NCI-H146 treated with DMSO at 0.1 percent for 48 hours (cell line): ENCODE measurements at regions not wholly inside any gene's neighbourhood (a gene's known extent, or its start where the extent isn't known, plus 50 kb on each side); places are given as distances from the start of the nearest gene placed in this dataset.
"Not testable (repeated sequence)": the region's sequence is repeated elsewhere in the genome, so short reads cannot be mapped to it uniquely, and the experiment has no call there.

Experiments used
- DNase-seq: peaks from one replicate; lab custom pipeline; 2025; ENCODE audit not compliant: unreplicated experiment; lab: John Stamatoyannopoulos, UW

GRCh38 chr1:47491341-47491753 is 53.5 kb downstream of the FOXD2 start:
- no peak for DNase-seq

DNA sequence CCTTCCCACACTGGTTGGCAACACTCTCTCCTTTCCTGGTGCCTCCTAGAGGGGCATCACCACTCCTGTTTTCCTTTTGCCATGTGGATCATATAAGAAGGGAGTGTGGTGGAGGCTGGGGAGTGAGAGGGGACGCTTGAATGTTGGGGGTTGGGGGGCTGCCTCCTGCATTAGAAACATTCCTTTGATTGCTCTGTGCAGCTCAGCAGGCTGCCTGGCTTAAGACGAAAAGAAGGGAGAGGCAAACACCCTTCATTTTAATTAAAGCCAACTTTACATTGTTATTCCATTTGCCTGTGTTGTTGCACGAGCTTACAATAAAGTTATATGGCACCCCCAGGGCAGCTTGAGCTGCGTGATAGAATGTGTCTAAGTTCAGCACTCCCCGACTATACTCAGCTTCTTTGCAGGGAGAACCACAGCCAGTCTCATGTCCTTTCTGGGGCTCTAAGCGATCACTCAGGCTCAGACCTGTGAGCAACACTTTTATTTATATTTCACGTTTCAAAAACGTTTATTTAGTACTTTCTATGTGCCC is 57.4 kb downstream of the FOXD2 start:
- no peak for DNase-seq

DNA sequence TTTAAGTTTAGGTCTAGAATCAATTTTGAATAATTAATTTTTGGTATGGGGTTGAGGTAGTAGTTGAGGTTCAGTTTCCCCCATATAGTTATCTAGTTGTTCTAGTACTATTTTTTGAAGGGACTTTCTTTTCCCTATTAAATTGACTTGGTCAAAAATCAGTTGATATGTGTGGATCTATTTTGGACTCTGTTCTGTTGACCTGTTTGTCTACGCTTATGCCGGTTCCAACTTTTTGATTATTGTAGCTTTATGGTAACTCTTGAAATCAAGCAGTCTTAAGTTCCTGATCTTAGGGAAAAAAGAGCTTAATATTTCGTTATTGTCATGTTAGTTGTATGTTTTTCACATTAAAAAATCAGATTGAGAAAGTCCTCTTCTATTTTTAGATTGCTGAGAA is 60.7 kb downstream of the FOXD2 start:
- no peak for DNase-seq

- DNase-seq, result no peak
These were observed 63.2 kb downstream of the FOXD2 start for GRCh38 chr1:47501069-47501468.

DNA sequence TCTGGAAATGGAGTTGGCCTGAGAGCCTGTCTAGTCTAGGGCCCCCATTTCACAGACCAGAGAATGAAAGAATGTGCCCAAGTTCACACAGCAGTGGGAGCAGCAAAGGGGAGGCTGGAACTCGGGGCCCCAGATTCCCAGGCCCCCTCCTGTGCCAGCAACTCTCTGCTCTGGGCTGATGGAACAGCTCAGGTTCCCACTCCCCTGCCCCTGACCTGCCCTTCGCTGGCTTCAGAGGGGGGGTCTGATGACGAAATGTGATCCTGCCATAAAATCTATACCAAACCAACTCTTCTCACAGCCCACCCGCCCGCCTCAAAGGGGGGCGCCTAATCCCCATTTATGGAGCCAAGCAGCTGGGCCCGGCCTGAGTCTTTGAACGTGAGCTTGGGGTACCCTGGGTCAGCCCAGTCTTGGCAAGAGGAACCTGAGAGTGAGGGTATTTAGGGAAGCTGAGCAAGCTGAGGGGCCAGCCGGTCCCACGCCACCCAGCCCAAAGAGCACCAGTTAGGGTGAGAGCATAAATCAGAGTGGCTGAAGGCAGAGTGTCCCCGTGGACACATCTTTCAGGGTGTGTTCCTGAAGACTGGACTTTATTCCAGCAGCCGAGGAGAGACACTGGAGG is 65.0 kb downstream of the FOXD2 start:
- DNase-seq, result no peak

- DNase-seq, result not testable (repeated sequence)
These were observed 67.0 kb downstream of the FOXD2 start for GRCh38 chr1:47504840-47505239.

- no peak for DNase-seq
These were observed 67.4 kb downstream of the FOXD2 start for GRCh38 chr1:47505267-47505666.

DNA sequence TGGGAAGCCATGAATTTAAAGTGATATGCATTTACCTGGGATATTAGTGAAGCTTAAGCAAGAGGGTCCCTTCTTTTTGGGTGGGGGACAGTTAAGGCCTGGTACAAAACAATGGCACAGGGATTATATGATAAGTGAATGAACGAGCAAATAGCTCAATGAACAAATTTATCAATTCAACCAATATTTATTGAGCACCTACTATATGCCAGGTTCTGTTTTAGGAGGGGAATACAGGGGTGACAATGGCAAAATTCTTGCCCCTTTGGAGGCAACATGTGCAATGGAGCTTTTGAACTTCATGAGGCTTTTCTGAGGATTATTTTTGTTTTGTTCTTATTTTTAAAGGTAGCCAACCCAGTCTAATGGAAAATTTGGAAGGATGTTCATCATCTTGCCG is 68.2 kb downstream of the FOXD2 start:
- DNase-seq, result no peak

- no peak for DNase-seq
These were observed 69.3 kb downstream of the FOXD2 start for GRCh38 chr1:47507144-47507543.

- no peak for DNase-seq
These were observed 70.2 kb downstream of the FOXD2 start for GRCh38 chr1:47507881-47508701.

DNA sequence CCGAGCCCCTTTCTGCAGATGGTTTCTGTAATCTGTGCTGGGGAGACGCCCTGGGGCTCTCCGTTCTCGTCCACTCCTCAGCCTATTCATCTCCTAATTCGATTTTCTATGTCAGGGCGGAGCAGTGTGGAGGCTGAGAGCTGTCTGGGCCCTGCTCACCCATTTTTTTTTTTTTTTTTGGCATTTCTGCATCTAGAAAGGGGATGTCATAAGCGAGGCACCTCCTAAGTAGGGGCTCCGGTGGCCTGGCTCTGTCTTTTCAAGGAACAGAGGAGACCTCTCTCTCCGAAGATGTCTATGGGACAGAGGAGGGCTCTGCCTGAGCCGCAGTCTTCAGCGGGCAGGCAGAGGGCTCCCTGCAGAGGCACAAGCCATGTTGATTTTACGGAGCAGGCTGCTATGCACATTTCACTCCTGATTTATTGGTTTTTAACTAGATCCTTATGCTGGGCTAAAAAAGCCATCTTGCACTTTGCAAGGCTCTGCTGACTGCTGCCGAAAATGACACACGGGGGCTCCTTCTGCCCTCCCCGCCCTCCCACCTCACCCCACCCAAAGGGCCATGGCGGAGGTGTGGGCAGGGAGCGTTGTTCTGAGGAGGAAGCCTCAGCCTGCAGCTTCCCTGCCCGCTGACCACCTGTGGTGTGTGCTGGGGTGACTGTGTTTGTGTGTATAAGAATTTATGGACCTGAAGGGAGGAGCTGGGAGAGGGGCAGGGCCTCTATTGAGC is 71.0 kb downstream of the FOXD2 start:
- DNase-seq, result no peak

DNA sequence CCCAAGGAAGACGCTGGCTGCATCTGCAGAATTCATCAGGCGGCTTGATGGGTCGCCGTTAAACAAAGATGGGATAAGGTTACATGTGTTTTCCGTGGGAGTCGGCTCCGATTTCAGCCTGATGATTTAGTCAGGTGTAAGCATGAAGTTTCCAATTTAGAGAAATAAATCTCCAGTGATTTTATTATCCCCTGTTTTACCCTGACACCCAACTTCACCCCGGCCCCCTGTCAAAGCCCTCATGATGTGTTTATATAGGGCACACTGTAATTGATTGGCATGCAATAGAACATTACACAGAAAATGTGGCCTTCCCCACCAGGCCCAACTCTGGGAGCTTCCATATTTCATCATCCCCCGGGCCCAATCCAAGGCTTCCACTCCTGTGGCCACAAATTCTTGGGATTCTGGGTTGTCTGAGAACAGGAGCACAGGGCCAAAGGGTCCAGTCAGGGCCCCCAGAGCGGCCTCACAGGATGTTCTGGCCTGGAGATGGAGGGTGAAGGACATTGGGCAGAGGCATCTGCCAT is 72.5 kb downstream of the FOXD2 start:
- DNase-seq, result no peak

GRCh38 chr1:47511825-47512224 is 74.0 kb downstream of the FOXD2 start:
- no peak for DNase-seq

DNA sequence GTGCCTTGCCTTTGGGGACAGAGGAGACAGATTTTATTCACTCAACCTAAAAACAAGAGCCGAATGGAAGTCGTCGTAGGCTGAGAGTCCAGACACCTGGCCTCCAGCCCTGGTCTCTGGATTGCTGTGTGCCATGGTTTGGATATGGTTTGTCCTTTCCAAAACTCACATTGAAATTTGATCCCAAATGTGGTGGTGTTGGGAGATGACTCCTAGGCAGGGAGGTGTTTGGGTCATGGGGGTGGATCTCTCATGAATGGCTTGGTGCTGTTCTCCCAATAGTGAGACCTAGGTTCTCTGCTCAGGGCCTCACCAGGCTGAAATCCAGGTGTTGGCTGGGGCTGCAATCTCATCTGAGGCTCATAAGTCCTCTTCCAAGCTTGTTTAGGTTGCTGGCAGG is 75.5 kb downstream of the FOXD2 start:
- DNase-seq, result no peak

DNA sequence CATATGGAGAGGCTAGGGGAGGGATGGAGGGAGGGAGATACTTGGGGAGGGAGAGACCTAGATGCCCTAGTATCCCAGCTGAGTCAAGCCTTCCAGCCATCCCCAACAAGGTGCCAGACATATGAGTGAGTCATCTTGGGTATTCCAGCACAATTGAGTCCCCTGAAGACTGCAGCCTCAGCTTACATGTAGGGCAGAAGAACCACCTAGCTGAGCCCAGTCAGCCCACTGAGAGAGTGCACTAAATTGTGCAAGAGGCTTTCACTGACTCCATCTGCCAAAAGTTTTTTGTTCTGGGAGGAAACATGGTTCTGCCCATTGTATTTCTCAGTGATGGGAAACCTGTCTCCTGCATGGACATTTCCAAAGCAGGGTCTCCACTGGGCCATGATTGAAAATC is 76.4 kb downstream of the FOXD2 start:
- no peak for DNase-seq

DNA sequence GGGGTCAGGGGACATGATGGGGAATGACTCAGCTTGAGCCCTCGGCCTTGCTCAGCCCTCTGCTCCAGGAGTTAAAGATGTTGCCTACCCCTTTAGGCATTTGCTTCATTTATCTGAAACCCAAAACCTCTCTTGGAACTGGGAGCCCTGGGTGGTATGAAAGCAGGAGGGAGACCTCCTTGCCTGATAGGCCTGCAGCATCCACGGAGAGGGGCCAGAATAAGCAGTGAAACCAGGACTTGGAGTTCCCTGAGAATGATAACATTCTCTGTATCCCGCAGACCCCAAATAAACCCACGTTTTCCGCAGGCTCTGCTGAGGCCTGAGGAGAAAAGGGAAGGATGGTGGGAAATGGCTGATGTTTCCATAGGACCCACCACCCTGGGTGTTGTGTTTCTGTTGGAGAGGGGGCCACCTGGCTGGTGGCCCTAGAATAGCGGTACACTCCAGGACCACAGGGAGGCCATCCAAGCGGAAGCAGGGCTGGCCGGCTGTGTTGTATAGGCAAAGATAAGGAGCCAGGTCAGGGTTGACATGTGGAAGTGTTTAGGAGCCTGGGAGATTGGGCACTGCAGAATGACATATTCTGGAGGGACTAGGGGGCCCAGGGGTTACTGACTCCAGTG is 77.4 kb downstream of the FOXD2 start:
- no peak for DNase-seq

GRCh38 chr1:47517946-47518345 is 80.1 kb downstream of the FOXD2 start:
- no peak for DNase-seq

DNA sequence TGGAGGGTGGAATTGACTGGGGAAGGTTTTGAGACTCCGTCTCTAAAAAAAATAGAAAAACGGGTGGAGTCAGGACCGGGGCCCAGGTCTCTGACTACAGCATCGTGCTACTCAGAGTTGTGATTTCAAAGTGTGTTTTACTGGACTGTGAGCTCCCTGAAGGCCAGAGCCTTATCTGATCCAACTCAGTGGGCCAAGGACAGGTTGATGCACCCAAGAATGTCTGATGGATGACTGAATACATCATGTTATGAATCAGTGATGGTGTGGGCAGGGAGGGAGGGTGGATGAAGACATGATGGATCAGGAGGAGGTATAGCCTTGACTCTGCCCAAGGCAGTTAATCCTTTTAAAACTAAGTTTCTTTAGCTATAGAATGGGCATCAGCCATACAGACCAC is 81.6 kb downstream of the FOXD2 start:
- DNase-seq, result no peak

GRCh38 chr1:47519971-47520370 is 82.1 kb downstream of the FOXD2 start:
- DNase-seq, result no peak

GRCh38 chr1:47521034-47521881 is 83.4 kb downstream of the FOXD2 start:
- DNase-seq, result no peak
